Stimulated activated CD4-positive, alpha-beta T cell treated with anti-CD3 and anti-CD28 coated beads, Interleukin-4, amount 100 ng/mL, for 1 hour (primary cell): ENCODE measurements at regions not wholly inside any gene's neighbourhood (a gene's known extent, or its start where the extent isn't known, plus 50 kb on each side); places are given as distances from the start of the nearest gene placed in this dataset.
"Not testable (repeated sequence)": the region's sequence is repeated elsewhere in the genome, so short reads cannot be mapped to it uniquely, and the experiment has no call there.

ENCODE experiments used
- DNase-seq: peaks from one replicate; pipeline ENCODE4 v3.0.0-alpha.2; 2020

GRCh38 chr7:65251851-65252620 is 121.6 kb upstream of the ZNF92 start:
- no peak for DNase-seq

GRCh38 chr7:65250697-65251395 is 122.8 kb upstream of the ZNF92 start:
- DNase-seq, result no peak

DNA sequence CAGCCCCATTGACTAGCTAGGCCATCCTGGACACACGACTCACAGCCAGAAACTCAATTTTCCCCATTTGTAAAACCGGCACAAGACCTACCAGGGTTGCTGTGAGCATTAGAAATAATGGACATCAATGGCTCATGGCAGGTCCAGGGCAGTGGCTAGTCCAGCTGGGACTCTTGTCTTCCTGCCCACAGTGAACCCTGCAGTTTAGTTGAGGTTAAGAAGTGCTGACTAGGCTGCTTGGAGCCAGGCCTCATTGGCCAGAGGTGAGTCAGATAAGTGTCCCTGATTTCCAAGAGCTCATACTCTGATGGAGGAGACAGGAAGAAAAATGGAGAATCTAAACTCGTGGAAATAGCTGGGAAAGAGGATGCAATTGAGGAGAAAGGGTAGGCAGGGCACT is 123.4 kb upstream of the ZNF92 start:
- DNase-seq, result no peak

DNA sequence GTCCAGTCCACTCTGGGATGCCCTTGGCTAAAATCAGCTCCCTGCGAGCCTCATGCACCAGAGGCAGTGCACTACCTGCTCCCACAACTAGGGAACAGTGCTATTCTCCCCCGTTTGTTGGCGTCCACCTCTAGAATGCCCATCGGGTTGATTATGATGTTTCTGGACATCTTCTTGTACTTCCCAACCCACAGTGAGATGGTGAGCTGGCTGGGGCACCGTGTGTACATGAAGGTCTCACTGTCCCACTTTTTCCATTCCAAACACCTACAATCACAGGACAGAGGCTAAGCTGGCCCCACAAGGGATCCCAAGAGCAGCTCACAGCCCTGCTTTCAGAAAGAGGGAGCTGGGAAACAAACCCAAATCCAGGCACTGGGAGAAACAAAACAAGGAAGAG is 126.2 kb upstream of the ZNF92 start:
- no peak for DNase-seq

- DNase-seq, result no peak
Measured at GRCh38 chr7:65239707-65240352, 133.8 kb upstream of the ZNF92 start.

DNA sequence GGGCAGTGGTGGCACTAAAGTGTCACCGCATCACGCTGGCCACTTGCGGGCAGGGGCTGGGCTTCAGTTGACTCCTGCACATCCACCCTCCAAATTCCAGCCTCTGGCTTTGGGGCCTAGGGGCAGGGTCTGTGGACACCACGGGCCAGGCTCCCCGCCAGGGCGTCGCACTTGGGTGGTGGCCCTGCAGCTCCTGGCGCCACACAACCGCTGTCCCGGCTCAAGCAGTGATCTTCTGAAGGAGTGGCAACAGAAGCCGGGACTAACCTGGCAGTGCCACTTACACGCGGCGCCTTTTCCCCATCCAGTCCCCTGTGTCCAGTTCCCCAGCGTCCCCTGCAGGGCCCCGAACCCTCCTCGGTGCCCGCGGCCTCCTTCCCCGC is 134.3 kb upstream of the ZNF92 start:
- DNase-seq, result no peak

GRCh38 chr7:65238785-65239184 is 134.9 kb upstream of the ZNF92 start:
- no peak for DNase-seq

DNA sequence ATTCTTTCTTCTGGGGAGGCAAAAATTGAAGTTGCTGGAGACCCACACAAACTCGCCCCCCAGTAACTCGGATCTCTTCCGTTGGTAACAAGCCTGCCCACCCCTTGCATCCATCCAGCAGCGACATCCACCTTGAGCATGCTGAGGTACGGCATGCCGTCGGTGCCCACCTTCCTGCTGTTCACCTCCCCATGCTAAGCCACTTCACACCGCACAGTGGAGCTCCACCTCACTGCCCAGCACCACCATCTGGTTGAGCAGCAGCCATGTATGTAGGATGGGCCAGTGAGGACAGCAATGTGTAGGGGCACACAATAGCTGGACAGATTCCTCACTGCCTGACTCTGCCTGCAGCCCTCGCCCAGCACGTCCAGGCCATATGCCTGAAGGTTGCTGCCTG is 138.1 kb upstream of the ZNF92 start:
- DNase-seq, result no peak

- DNase-seq, result no peak
Measured at GRCh38 chr7:65233409-65234034, 140.1 kb upstream of the ZNF92 start.

GRCh38 chr7:65230231-65230630 is 143.4 kb upstream of the ZNF92 start:
- DNase-seq, result no peak

- no peak for DNase-seq
Measured at GRCh38 chr7:65225422-65226006, 148.1 kb upstream of the ZNF92 start.

DNA sequence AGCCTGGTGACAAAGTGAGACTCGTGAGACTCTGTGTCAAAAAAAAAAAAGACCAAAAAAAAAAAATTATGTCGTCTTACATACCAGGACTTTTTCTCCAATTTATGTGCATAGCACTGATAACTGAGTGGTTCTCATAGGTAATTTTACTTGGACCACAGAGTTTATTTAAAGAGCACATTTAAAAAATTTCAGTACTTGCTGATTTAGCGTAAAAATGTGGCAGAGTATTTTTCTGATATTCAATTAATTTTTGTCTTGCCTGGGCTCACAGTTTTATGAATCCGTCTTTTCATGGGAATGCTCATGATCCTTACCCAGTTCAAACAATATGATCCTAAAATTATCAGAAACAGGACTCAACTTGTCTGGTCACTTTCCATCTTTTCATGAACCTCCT is 151.0 kb upstream of the ZNF92 start:
- DNase-seq, result no peak

- no peak for DNase-seq
Measured at GRCh38 chr7:65221683-65222082, 152.0 kb upstream of the ZNF92 start.

DNA sequence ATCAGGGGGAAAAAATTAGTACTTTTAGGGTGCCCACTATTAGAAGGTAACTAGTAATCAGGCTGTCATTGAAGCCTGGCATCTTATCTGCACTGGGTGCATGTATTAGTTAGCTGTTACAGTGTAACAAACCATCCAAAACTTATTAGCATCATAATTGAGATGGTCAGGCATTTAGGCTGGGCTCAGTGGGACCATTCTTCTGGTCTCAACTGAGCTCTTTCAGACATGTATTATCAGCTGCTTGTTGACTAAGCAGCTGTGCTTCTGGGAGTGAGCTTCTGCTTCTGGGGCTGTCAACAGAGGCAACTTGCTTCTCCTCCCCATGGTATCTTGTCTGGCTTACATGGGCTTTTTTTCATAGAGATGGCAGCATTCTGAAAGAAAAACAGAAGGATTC is 154.0 kb upstream of the ZNF92 start:
- no peak for DNase-seq

GRCh38 chr7:65216469-65216868 is 157.2 kb upstream of the ZNF92 start:
- DNase-seq, result peak; percentile 50

- not testable (repeated sequence) for DNase-seq
Measured at GRCh38 chr7:65213260-65213659, 160.4 kb upstream of the ZNF92 start.

DNA sequence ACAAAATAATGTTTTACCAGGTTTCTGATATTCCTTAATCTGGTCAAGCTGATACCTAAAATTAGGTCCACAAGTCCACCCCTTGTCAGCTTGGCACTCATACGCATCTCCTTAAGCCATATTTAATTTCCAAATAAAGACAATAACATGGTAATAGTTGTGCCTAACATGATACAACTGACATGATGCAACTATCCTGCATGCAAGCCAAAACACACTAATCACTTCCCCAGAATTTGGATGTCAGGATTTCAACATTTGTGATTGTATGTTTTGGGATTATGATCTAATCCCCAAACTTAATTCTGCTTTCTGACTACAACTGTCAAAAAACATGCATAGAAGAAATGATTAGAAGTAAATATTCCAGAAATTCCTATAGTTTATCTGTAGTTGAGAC is 174.4 kb upstream of the ZNF92 start:
- not testable (repeated sequence) for DNase-seq

- not testable (repeated sequence) for DNase-seq
Measured at GRCh38 chr7:65193334-65194058, 180.2 kb upstream of the ZNF92 start.

GRCh38 chr7:65177041-65177440 is 170.6 kb upstream of the ERV3-1 start:
- DNase-seq, result not testable (repeated sequence)

- DNase-seq, result not testable (repeated sequence)
Measured at GRCh38 chr7:65150105-65150504, 143.6 kb upstream of the ERV3-1 start.

GRCh38 chr7:65146118-65146914 is 139.8 kb upstream of the ERV3-1 start:
- not testable (repeated sequence) for DNase-seq

DNA sequence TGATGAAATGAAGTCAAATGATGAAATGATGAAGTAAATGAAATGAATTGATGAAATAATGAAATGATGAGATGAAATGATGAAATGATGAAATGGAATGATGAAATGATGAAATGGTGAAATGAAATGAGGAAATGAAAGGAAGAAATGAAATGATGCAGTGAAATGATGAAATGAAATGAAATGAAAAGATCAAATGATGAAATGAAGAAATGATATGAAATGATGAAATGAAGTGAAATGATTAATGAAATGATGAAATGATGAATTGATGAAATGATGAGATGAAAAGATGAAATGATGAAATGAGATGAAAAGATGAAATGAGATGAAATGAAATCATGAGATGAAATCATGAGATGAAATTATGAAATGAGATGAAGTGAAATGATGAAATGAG is 139.2 kb upstream of the ERV3-1 start:
- not testable (repeated sequence) for DNase-seq
